Mesendoderm (in vitro differentiated cells): ENCODE measurements at regions not wholly inside any gene's neighbourhood (a gene's known extent, or its start where the extent isn't known, plus 50 kb on each side); places are given as distances from the start of the nearest gene placed in this dataset.
"Not testable (repeated sequence)": the region's sequence is repeated elsewhere in the genome, so short reads cannot be mapped to it uniquely, and the experiment has no call there.

ENCODE experiments used
- DNase-seq: peaks from one replicate; pipeline ENCODE4 v3.0.0; 2013
- H2AK5ac ChIP-seq: 2 replicates; pipeline ENCODE4 v1.6.1; 2013; ENCODE audit warnings: low read length, inconsistent platforms
- H2BK120ac ChIP-seq: 2 replicates; pipeline ENCODE4 v1.6.1; 2013; ENCODE audit warnings: low read depth, mild to moderate bottlenecking, low read length, moderate library complexity, mixed read lengths
- H2BK15ac ChIP-seq: replicated peaks from 2 replicates; pipeline ENCODE4 v1.6.1; 2013; ENCODE audit warnings: low read depth, mild to moderate bottlenecking, moderate library complexity
- H2BK5ac ChIP-seq: 2 replicates; pipeline ENCODE4 v1.6.1; 2013; ENCODE audit warnings: low read length, inconsistent platforms
- H3K18ac ChIP-seq: 2 replicates; pipeline ENCODE4 v1.6.1; 2013; ENCODE audit warnings: mild to moderate bottlenecking, low read length, mixed read lengths
- H3K23ac ChIP-seq: one replicate; pipeline ENCODE4 v1.6.1; 2013; ENCODE audit warnings: low read length
- H3K27ac ChIP-seq: 2 replicates; pipeline ENCODE4 v1.5.1; 2013; ENCODE audit warnings: low read depth, mild to moderate bottlenecking, inconsistent platforms, low read length, moderate library complexity
- H3K27me3 ChIP-seq: 2 replicates; pipeline ENCODE4 v1.6.1; 2013; ENCODE audit warnings: low read length, control low read depth, mild to moderate bottlenecking, inconsistent platforms; ENCODE audit not compliant: insufficient read depth, poor library complexity
- H3K36me3 ChIP-seq: 2 replicates; pipeline ENCODE4 v1.6.1; 2013; ENCODE audit warnings: low read length, inconsistent platforms; ENCODE audit not compliant: control insufficient read depth, insufficient read depth
- H3K4ac ChIP-seq: one replicate; pipeline ENCODE4 v1.6.1; 2013; ENCODE audit warnings: low read depth, mild to moderate bottlenecking, low read length, moderate library complexity
- H3K4me1 ChIP-seq: 2 replicates; pipeline ENCODE4 v1.6.1; 2013; ENCODE audit warnings: low read depth, low read length, inconsistent platforms; ENCODE audit not compliant: control insufficient read depth
- H3K4me2 ChIP-seq: 2 replicates; pipeline ENCODE4 v1.6.1; 2013; ENCODE audit warnings: low read length
- H3K4me3 ChIP-seq: 2 replicates; pipeline ENCODE4 v1.5.1; 2013; ENCODE audit warnings: mild to moderate bottlenecking, low read length
- H3K56ac ChIP-seq: one replicate; pipeline ENCODE4 v1.6.1; 2013; ENCODE audit warnings: low read length
- H3K79me1 ChIP-seq: 2 replicates; pipeline ENCODE4 v1.6.1; 2013; ENCODE audit warnings: low read length, inconsistent platforms
- H3K79me2 ChIP-seq: 2 replicates; pipeline ENCODE4 v1.6.1; 2013; ENCODE audit warnings: mild to moderate bottlenecking, low read length; ENCODE audit not compliant: control insufficient read depth, insufficient read depth
- H3K9ac ChIP-seq: 2 replicates; pipeline ENCODE4 v1.6.1; 2013; ENCODE audit warnings: low read length, inconsistent platforms
- H4K5ac ChIP-seq: one replicate; pipeline ENCODE4 v1.6.1; 2013; ENCODE audit warnings: low read length
- H4K8ac ChIP-seq: one replicate; pipeline ENCODE4 v1.6.1; 2013; ENCODE audit warnings: low read depth, mild to moderate bottlenecking, control low read depth, low read length, moderate library complexity
- WGBS: extraction: QIAGEN DNeasy Blood & Tissue Kit; methylation state at CpG from one replicate; pipeline ENCODE4 v1.1.7; 2013; ENCODE audit warnings: low lambda C conversion rate, missing lambda C conversion rate; ENCODE audit not compliant: insufficient coverage; ENCODE audit errors: extremely low coverage; 5-methylcytosine and 5-hydroxymethylcytosine counted together

GRCh38 chr13:105679838-105680237, 855.6 kb downstream of the EFNB2 start:
- no peak overlapping the region for H4K5ac ChIP-seq
- no peak overlapping the region for H2BK15ac ChIP-seq
- H3K36me3 ChIP-seq: no peaks in the 10 kb centered on the region
- H4K8ac ChIP-seq: no peak overlapping the region
- H3K56ac ChIP-seq: no peak overlapping the region
- no peaks in the 10 kb centered on the region for H3K79me2 ChIP-seq
- H2BK120ac ChIP-seq: no peak overlapping the region
- H3K4me3 ChIP-seq: no peak overlapping the region
- no peak overlapping the region for H3K4me2 ChIP-seq
- H3K27me3 ChIP-seq: no peaks in the 10 kb centered on the region
- no peak overlapping the region for H3K27ac ChIP-seq
- H3K9ac ChIP-seq: no peak overlapping the region
- no peaks in the 10 kb centered on the region for H3K4me1 ChIP-seq
- H3K79me1 ChIP-seq: no peaks in the 10 kb centered on the region
- no peak overlapping the region for H3K23ac ChIP-seq
- H3K4ac ChIP-seq: no peak overlapping the region
- WGBS: no CpG with 5 or more reads among the region's 4 CpGs
- DNase-seq: no peak
- no peak overlapping the region for H2AK5ac ChIP-seq
- H3K18ac ChIP-seq: no peak overlapping the region
- no peak overlapping the region for H2BK5ac ChIP-seq

- no peak overlapping the region for H4K8ac ChIP-seq
- no peak overlapping the region for H2AK5ac ChIP-seq
- no peaks in the 10 kb centered on the region for H3K27me3 ChIP-seq
- no peak overlapping the region for H3K27ac ChIP-seq
- no peaks in the 10 kb centered on the region for H3K79me2 ChIP-seq
- H2BK5ac ChIP-seq: no peak overlapping the region
- H3K23ac ChIP-seq: no peak overlapping the region
- H3K56ac ChIP-seq: no peak overlapping the region
- no peak overlapping the region for H3K4me2 ChIP-seq
- no peaks in the 10 kb centered on the region for H3K4me1 ChIP-seq
- H3K18ac ChIP-seq: no peak overlapping the region
- no peaks in the 10 kb centered on the region for H3K79me1 ChIP-seq
- WGBS: no CpG with 5 or more reads among the region's 1 CpG
- H2BK120ac ChIP-seq: no peak overlapping the region
- no peak overlapping the region for H3K9ac ChIP-seq
- no peak overlapping the region for H3K4ac ChIP-seq
- DNase-seq: no peak
- H3K36me3 ChIP-seq: no peaks in the 10 kb centered on the region
- no peak overlapping the region for H2BK15ac ChIP-seq
- H4K5ac ChIP-seq: no peak overlapping the region
- H3K4me3 ChIP-seq: no peak overlapping the region
These were observed 857.4 kb downstream of the EFNB2 start for GRCh38 chr13:105678072-105678471.

GRCh38 chr13:105672881-105673280, 862.6 kb downstream of the EFNB2 start:
- no CpG with 5 or more reads among the region's 4 CpGs for WGBS
- no peak overlapping the region for H2BK120ac ChIP-seq
- H3K79me1 ChIP-seq: no peaks in the 10 kb centered on the region
- no peak overlapping the region for H3K4ac ChIP-seq
- H2BK15ac ChIP-seq: no peak overlapping the region
- no peak overlapping the region for H3K56ac ChIP-seq
- no peak overlapping the region for H3K4me3 ChIP-seq
- H2AK5ac ChIP-seq: no peak overlapping the region
- H4K5ac ChIP-seq: no peak overlapping the region
- H3K79me2 ChIP-seq: no peaks in the 10 kb centered on the region
- H3K4me1 ChIP-seq: no peaks in the 10 kb centered on the region
- H3K27me3 ChIP-seq: no peaks in the 10 kb centered on the region
- DNase-seq: no peak
- H3K36me3 ChIP-seq: no peaks in the 10 kb centered on the region
- H3K18ac ChIP-seq: no peak overlapping the region
- H3K27ac ChIP-seq: no peak overlapping the region
- no peak overlapping the region for H3K9ac ChIP-seq
- H2BK5ac ChIP-seq: no peak overlapping the region
- no peak overlapping the region for H3K4me2 ChIP-seq
- no peak overlapping the region for H3K23ac ChIP-seq
- H4K8ac ChIP-seq: no peak overlapping the region

GRCh38 chr13:105671131-105671530, 864.3 kb downstream of the EFNB2 start:
- H3K9ac ChIP-seq, H3K4me2 ChIP-seq, H3K79me2 ChIP-seq, H3K56ac ChIP-seq, H2BK5ac ChIP-seq, DNase-seq, H2AK5ac ChIP-seq, H3K36me3 ChIP-seq, H3K18ac ChIP-seq, H4K5ac ChIP-seq, H3K4me1 ChIP-seq, H3K4me3 ChIP-seq, H3K27ac ChIP-seq, H4K8ac ChIP-seq, H3K4ac ChIP-seq, H3K27me3 ChIP-seq, H3K79me1 ChIP-seq, H3K23ac ChIP-seq, H2BK15ac ChIP-seq, H2BK120ac ChIP-seq: not testable (repeated sequence)
- no CpG with 5 or more reads among the region's 9 CpGs for WGBS

- no peak overlapping the region for H2BK15ac ChIP-seq
- H4K8ac ChIP-seq: no peak overlapping the region
- no peak overlapping the region for H3K4ac ChIP-seq
- no peak overlapping the region for H2BK120ac ChIP-seq
- H3K56ac ChIP-seq: no peak overlapping the region
- H3K79me2 ChIP-seq: no peaks in the 10 kb centered on the region
- no peaks in the 10 kb centered on the region for H3K36me3 ChIP-seq
- no peaks in the 10 kb centered on the region for H3K27me3 ChIP-seq
- no peak overlapping the region for H2AK5ac ChIP-seq
- H4K5ac ChIP-seq: no peak overlapping the region
- H3K18ac ChIP-seq: no peak overlapping the region
- no CpG with 5 or more reads among the region's 3 CpGs for WGBS
- no peak overlapping the region for H3K9ac ChIP-seq
- no peak overlapping the region for H3K4me2 ChIP-seq
- H3K23ac ChIP-seq: no peak overlapping the region
- no peak overlapping the region for H3K4me3 ChIP-seq
- DNase-seq: no peak
- H2BK5ac ChIP-seq: no peak overlapping the region
- H3K27ac ChIP-seq: no peak overlapping the region
- H3K79me1 ChIP-seq: no peaks in the 10 kb centered on the region
- no peaks in the 10 kb centered on the region for H3K4me1 ChIP-seq
These were observed 865.1 kb downstream of the EFNB2 start for GRCh38 chr13:105670179-105670990.

GRCh38 chr13:105665284-105665683, 870.2 kb downstream of the EFNB2 start:
- H3K4me1 ChIP-seq: no peaks in the 10 kb centered on the region
- no peaks in the 10 kb centered on the region for H3K79me2 ChIP-seq
- WGBS: no CpG with 5 or more reads among the region's 1 CpG
- H3K18ac ChIP-seq: no peak overlapping the region
- no peak overlapping the region for H2AK5ac ChIP-seq
- H4K5ac ChIP-seq: no peak overlapping the region
- H3K9ac ChIP-seq: no peak overlapping the region
- H3K27ac ChIP-seq: no peak overlapping the region
- no peaks in the 10 kb centered on the region for H3K36me3 ChIP-seq
- no peak overlapping the region for H2BK15ac ChIP-seq
- H2BK5ac ChIP-seq: no peak overlapping the region
- DNase-seq: peak; percentile 19
- no peak overlapping the region for H3K4me2 ChIP-seq
- no peak overlapping the region for H3K23ac ChIP-seq
- H4K8ac ChIP-seq: no peak overlapping the region
- H3K4me3 ChIP-seq: no peak overlapping the region
- no peak overlapping the region for H2BK120ac ChIP-seq
- no peak overlapping the region for H3K56ac ChIP-seq
- H3K79me1 ChIP-seq: no peaks in the 10 kb centered on the region
- H3K27me3 ChIP-seq: no peaks in the 10 kb centered on the region
- no peak overlapping the region for H3K4ac ChIP-seq
